HepG2 (cell line): ENCODE measurements at regions not wholly inside any gene's neighbourhood (a gene's known extent, or its start where the extent isn't known, plus 50 kb on each side); places are given as distances from the start of the nearest gene placed in this dataset.

Experiments used
- ATAC-seq: fragments of 200-7000 bp; cut with Tn5 transposase; 3 replicates; pipeline ENCODE4 v1.9.1; 2020; ENCODE audit warnings: mild to moderate bottlenecking, moderate library complexity
- BruUV-seq: library from RNA; stranded (reverse); fragments of 400-500 nt; replicated peaks from 2 replicates; lab custom pipeline; 2021; lab: Mats Ljungman, UMichigan
- CTCF ChIA-PET: fragments of 300-600 bp; formaldehyde crosslinking; extraction: SDS; loops from one replicate; lab custom pipeline; 2021; ENCODE audit warnings: low total read pairs, inconsistent platforms, low intra/inter-chr PET ratio; lab: Yijun Ruan, JAX
- POLR2A ChIA-PET: fragments of 350-600 bp; sonication (Branson Sonifier 250); formaldehyde crosslinking; loops from one replicate; lab custom pipeline; 2020; ENCODE audit warnings: antibody characterized with exemption, inconsistent platforms; lab: Yijun Ruan, JAX
- DNase-seq: peaks from one replicate; pipeline ENCODE4 v3.0.0-alpha.2; 2015; ENCODE audit warnings: low spot score
- FAIRE-seq: peaks from 3 replicates; lab custom pipeline; 2011; peaks lifted over from hg19 to GRCh38; lab: Jason Lieb, UNC
- H2AFZ ChIP-seq: one replicate; pipeline ENCODE4 v1.6.1; 2011; ENCODE audit warnings: low read length, inconsistent platforms
- H3K27ac ChIP-seq: fragments of 300-600 bp; 3 replicates; pipeline ENCODE4 v1.8.0; 2011; ENCODE audit warnings: mixed run types, mild to moderate bottlenecking, mixed read lengths, low read length, inconsistent platforms; ENCODE audit not compliant: insufficient read depth; ENCODE audit errors: extremely low read length
- H3K27me3 ChIP-seq, 2 experiments: fragments of 200-600 bp in 1 of 2; 2 replicates in 1 of 2; 3 replicates in 1 of 2; pipeline versions ENCODE4 v1.6.0 to v1.8.0; 2011; ENCODE audit warnings: low read length in 2 of 2, mild to moderate bottlenecking in 2 of 2, moderate library complexity in 2 of 2, inconsistent platforms in 1 of 2; ENCODE audit not compliant: insufficient read depth in 2 of 2, control insufficient read depth in 1 of 2
- H3K36me3 ChIP-seq, 2 experiments: fragments of 200-600 bp in 1 of 2; replicated peaks in 1 of 2; 2 replicates in 1 of 2; 3 replicates in 1 of 2; pipeline versions ENCODE4 v1.5.1 to v1.8.0; 2011; ENCODE audit warnings: low read length in 2 of 2, inconsistent platforms in 1 of 2; ENCODE audit not compliant: insufficient read depth in 2 of 2, control insufficient read depth in 1 of 2
- H3K4me1 ChIP-seq: 2 replicates; pipeline ENCODE4 v1.5.1; 2012; ENCODE audit warnings: low read length, inconsistent platforms; ENCODE audit not compliant: insufficient read depth
- H3K4me2 ChIP-seq: 2 replicates; pipeline ENCODE4 v1.6.0; 2011; ENCODE audit warnings: low read depth, low read length, inconsistent platforms
- H3K4me3 ChIP-seq, 3 experiments: fragments of 200-600 bp in 1 of 3; sonication (generic), shearing (Covaris generic) in 1 of 3; replicated peaks in 1 of 3; 2 replicates each; pipeline ENCODE4 v1.5.1; 2011 to 2016; ENCODE audit warnings: low read length in 3 of 3, inconsistent platforms in 2 of 3, low read depth in 2 of 3, mild to moderate bottlenecking in 2 of 3, control low read depth in 1 of 3, mixed read lengths in 1 of 3; ENCODE audit not compliant: insufficient read depth in 1 of 3
- H3K79me2 ChIP-seq: one replicate; pipeline ENCODE4 v1.6.1; 2011; ENCODE audit warnings: low read length, inconsistent platforms; ENCODE audit not compliant: insufficient read depth
- H3K9ac ChIP-seq: 2 replicates; pipeline ENCODE4 v1.6.0; 2011; ENCODE audit warnings: mild to moderate bottlenecking, low read depth, low read length, inconsistent platforms; ENCODE audit not compliant: insufficient read depth
- H3K9me3 ChIP-seq: 2 replicates; pipeline ENCODE4 v1.5.1; 2012; ENCODE audit warnings: mild to moderate bottlenecking, low read length
- H4K20me1 ChIP-seq: 2 replicates; pipeline ENCODE4 v1.6.0; 2011; ENCODE audit warnings: inconsistent platforms, mild to moderate bottlenecking, low read length, moderate library complexity; ENCODE audit not compliant: insufficient read depth
- AKAP8 ChIP-seq: sonication (generic); formaldehyde crosslinking; IDR thresholded peaks from 2 replicates; pipeline ENCODE4 v1.5.1; 2020; ENCODE audit warnings: mild to moderate bottlenecking, missing genetic modification reagents
- ATF7 ChIP-seq, 2 experiments: fragments of 450-650 bp in 1 of 2; sonication (generic) in 1 of 2; formaldehyde crosslinking in 1 of 2; IDR thresholded peaks; 2 replicates each; pipeline versions ENCODE4 v1.4.0 to v1.6.1; 2016 to 2020; ENCODE audit warnings: antibody characterized with exemption in 1 of 2, mild to moderate bottlenecking in 1 of 2, missing genetic modification reagents in 1 of 2
- HNRNPUL1 ChIP-seq: fragments of 200-400 bp; formaldehyde crosslinking; IDR thresholded peaks from 2 replicates; pipeline ENCODE4 v1.6.1; 2017; ENCODE audit warnings: low read depth, mild to moderate bottlenecking, low read length, moderate library complexity
- KAT7 ChIP-seq: IDR thresholded peaks from 2 replicates; pipeline ENCODE4 v1.6.1; 2018; ENCODE audit warnings: borderline replicate concordance, missing compliant biosample characterization
- KDM1A ChIP-seq: IDR thresholded peaks from 2 replicates; pipeline ENCODE4 v1.6.1; 2016; ENCODE audit warnings: missing compliant biosample characterization
- LBX2 ChIP-seq: sonication (generic); formaldehyde crosslinking; IDR thresholded peaks from 2 replicates; pipeline ENCODE4 v1.5.0; 2020; ENCODE audit warnings: missing genetic modification reagents, mild to moderate bottlenecking, borderline replicate concordance
- NCOA1 ChIP-seq: sonication (generic); formaldehyde crosslinking; IDR thresholded peaks from 2 replicates; pipeline ENCODE4 v1.9.0; 2021; ENCODE audit warnings: missing genetic modification reagents
- SP140L ChIP-seq: sonication (generic); formaldehyde crosslinking; IDR thresholded peaks from 2 replicates; pipeline ENCODE4 v1.4.0; 2020; ENCODE audit warnings: missing genetic modification reagents, borderline replicate concordance
- ZBTB37 ChIP-seq: sonication (generic); formaldehyde crosslinking; IDR thresholded peaks from 2 replicates; pipeline ENCODE4 v1.4.0; 2020; ENCODE audit warnings: mild to moderate bottlenecking, missing genetic modification reagents
- ZNF235 ChIP-seq: sonication (generic); formaldehyde crosslinking; IDR thresholded peaks from 2 replicates; pipeline ENCODE4 v1.8.1; 2023; ENCODE audit warnings: mild to moderate bottlenecking, missing genetic modification reagents, borderline replicate concordance
- ZNF441 ChIP-seq: sonication (generic); formaldehyde crosslinking; IDR thresholded peaks from 2 replicates; pipeline ENCODE4 v1.7.0; 2021; ENCODE audit warnings: missing genetic modification reagents, borderline replicate concordance
- ZNF574 ChIP-seq: sonication (generic); formaldehyde crosslinking; IDR thresholded peaks from 2 replicates; pipeline ENCODE4 v1.4.0; 2020; ENCODE audit warnings: missing genetic modification reagents
- WGBS: methylation state at CpG from one replicate; pipeline ENCODE4 v1.1.6; 2017; ENCODE audit warnings: low lambda C conversion rate; 5-methylcytosine and 5-hydroxymethylcytosine counted together
- in situ Hi-C: cut with HindIII; loops from 2 replicates; pipeline ENCODE4 v1.10.0; 2017; ENCODE audit warnings: low pct_unique_long_range_greater_than_20kb; ENCODE audit not compliant: extremely low pct_ligation_motif_present
- intact Hi-C: fragments of 100-400 bp; cut with micrococcal nuclease; formaldehyde crosslinking; loops from one replicate; pipeline ENCODE4 v1.10.0; 2022; ENCODE audit not compliant: unreplicated experiment

GRCh38 chr17:27965224-27965623, 72.1 kb upstream of the LYRM9 start:
- ATAC-seq, result no peak
- POLR2A ChIA-PET, result no interaction called here
- WGBS, result 9% methylated on average over 4 of the region's 6 CpGs

More at GRCh38 chr17:27965224-27965623, 72.1 kb upstream of the LYRM9 start:
- Histone ChIP-seq H3K27me3 (no peaks in the 10 kb centered on the region), H3K4me2 (no peak overlapping the region), H3K79me2 (no peaks in the 10 kb centered on the region)
- in situ Hi-C loops, result no loop called here
- no peak for FAIRE-seq
- no peak for TF ChIP-seq ATF7 (IDR thresholded peaks at IDR 0.05)
- no peak for TF ChIP-seq ATF7 (CRISPR knock-in tag; IDR thresholded peaks at IDR 0.05)
- no peak for TF ChIP-seq ZNF235 (CRISPR knock-in tag)
- no peak for TF ChIP-seq ZNF441
- no peak for TF ChIP-seq AKAP8
- TF ChIP-seq SP140L (CRISPR knock-in tag), result no peak
- TF ChIP-seq KAT7 (CRISPR knock-in tag), result no peak
- TF ChIP-seq KDM1A, result no peak
- TF ChIP-seq ZBTB37 (CRISPR knock-in tag), result no peak
- TF ChIP-seq ZNF574 (CRISPR knock-in tag), result no peak
- no peak for TF ChIP-seq HNRNPUL1
- TF ChIP-seq NCOA1 (CRISPR knock-in tag), result no peak
- no peak for TF ChIP-seq LBX2 (CRISPR knock-in tag)
- TF ChIP-seq, all 625 proteins: peak for 0
- CTCF ChIA-PET, result no interaction called here
- no TSS peak for BruUV-seq
- no peaks in the 10 kb centered on the region for H3K36me3 ChIP-seq
- no peaks in the 10 kb centered on the region for H3K9me3 ChIP-seq
- no peak overlapping the region for H3K9ac ChIP-seq
- H3K27ac ChIP-seq, result no peak overlapping the region
- no peaks in the 10 kb centered on the region for H4K20me1 ChIP-seq
- no peak overlapping the region for H3K4me3 ChIP-seq
- H3K4me1 ChIP-seq, result no peaks in the 10 kb centered on the region
- H2AFZ ChIP-seq, result no peak overlapping the region
- DNase-seq, result no peak
- intact Hi-C loops, result no loop called here
